ENCODE measurements at regions not wholly inside any gene's neighbourhood (a gene's known extent, or its start where the extent isn't known, plus 50 kb on each side); places are given as distances from the start of the nearest gene placed in this dataset.

GRCh38 chr5:74098941-74099340, 472.9 kb downstream of the ARHGEF28 start:
- TF ChIP-seq, protein P1, sequence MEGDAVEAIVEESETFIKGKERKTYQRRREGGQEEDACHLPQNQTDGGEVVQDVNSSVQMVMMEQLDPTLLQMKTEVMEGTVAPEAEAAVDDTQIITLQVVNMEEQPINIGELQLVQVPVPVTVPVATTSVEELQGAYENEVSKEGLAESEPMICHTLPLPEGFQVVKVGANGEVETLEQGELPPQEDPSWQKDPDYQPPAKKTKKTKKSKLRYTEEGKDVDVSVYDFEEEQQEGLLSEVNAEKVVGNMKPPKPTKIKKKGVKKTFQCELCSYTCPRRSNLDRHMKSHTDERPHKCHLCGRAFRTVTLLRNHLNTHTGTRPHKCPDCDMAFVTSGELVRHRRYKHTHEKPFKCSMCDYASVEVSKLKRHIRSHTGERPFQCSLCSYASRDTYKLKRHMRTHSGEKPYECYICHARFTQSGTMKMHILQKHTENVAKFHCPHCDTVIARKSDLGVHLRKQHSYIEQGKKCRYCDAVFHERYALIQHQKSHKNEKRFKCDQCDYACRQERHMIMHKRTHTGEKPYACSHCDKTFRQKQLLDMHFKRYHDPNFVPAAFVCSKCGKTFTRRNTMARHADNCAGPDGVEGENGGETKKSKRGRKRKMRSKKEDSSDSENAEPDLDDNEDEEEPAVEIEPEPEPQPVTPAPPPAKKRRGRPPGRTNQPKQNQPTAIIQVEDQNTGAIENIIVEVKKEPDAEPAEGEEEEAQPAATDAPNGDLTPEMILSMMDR (IDR thresholded peaks at IDR 0.05; ENCODE audit: low read depth, low read length) = no peak

DNA sequence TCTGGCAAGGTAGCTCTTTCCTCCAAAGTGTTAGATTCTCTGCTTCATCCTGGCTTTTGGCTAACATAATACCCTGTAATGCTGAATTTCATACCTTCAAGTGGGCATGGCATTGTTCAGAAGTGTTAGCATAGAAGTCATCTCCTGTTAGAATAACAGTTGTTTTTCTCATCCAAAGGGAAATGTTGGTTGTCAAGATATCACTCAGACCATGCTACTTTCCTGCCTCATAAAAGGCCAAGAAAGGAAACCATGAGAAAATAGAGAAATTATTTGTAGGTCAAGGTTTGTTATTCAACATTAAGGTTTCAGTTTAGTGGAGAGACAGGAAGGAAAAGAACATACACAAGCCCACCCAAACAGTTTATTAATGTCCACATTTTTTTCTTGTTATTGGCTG, 472.5 kb downstream of the ARHGEF28 start:
- TF ChIP-seq, protein P1 (IDR thresholded peaks at IDR 0.05; ENCODE audit: low read depth, low read length) = no peak

More at GRCh38 chr5:74098941-74099340, 472.9 kb downstream of the ARHGEF28 start:
- no peak overlapping the region for H3K4me3 ChIP-seq (ENCODE audit: low read depth, low read length)

GRCh38 chr5:74096325-74096724, 470.3 kb downstream of the ARHGEF28 start:
- H3K4me3 ChIP-seq (ENCODE audit: low read depth, low read length) = no peak overlapping the region
- TF ChIP-seq, protein P1 (IDR thresholded peaks at IDR 0.05; ENCODE audit: low read depth, low read length) = no peak

More for the DNA sequence above, 472.5 kb downstream of the ARHGEF28 start:
- no peak overlapping the region for H3K4me3 ChIP-seq (ENCODE audit: low read depth, low read length)

GRCh38 chr5:74095871-74096270, 469.9 kb downstream of the ARHGEF28 start:
- TF ChIP-seq, protein P1 (IDR thresholded peaks at IDR 0.05; ENCODE audit: low read depth, low read length) = no peak
- no peak overlapping the region for H3K4me3 ChIP-seq (ENCODE audit: low read depth, low read length)

DNA sequence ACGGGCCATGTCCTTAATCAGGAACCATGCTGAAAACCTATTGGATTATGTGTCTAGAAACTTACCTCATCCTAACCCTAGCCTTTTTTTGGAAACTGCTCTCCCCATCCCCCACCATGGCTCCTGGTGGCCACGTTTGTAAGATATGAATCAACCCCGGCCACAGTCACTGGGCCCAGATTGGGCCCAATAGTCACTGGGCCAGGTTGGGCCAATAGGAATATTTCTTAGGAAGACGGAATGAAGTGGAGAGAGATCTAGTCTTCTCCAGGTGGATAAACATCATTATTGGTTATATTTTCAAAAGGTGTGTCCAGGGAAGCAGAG, 468.7 kb downstream of the ARHGEF28 start:
- TF ChIP-seq, protein P1 (IDR thresholded peaks at IDR 0.05; ENCODE audit: low read depth, low read length) = no peak
- no peak overlapping the region for H3K4me3 ChIP-seq (ENCODE audit: low read depth, low read length)

GRCh38 chr5:74094096-74094781, 468.2 kb downstream of the ARHGEF28 start:
- H3K4me3 ChIP-seq (ENCODE audit: low read depth, low read length) = no peak overlapping the region
- TF ChIP-seq, protein P1 (IDR thresholded peaks at IDR 0.05; ENCODE audit: low read depth, low read length) = no peak

DNA sequence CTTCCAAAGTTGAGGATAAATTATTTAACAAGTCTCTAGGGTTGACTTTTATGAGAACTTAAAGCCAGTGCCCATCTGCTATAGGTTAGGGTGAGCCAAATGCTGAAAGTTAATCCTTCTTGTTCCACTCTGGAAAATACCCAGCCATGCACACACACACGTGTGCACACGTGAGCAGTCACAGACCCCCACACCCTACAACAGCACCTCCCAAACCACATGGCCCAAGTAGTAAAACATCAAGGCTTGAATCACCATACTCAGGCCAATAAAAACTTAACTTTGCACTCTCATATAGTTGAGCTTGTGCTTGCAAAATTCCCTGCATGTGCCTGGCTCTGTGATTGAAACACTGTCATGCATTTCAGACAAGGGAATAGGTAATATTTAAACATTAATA, 467.6 kb downstream of the ARHGEF28 start:
- no peak overlapping the region for H3K4me3 ChIP-seq (ENCODE audit: low read depth, low read length)
- TF ChIP-seq, protein P1 (IDR thresholded peaks at IDR 0.05; ENCODE audit: low read depth, low read length) = no peak

All from WI38 (cell line).